ENCODE measurements at regions not wholly inside any gene's neighbourhood (a gene's known extent, or its start where the extent isn't known, plus 50 kb on each side); places are given as distances from the start of the nearest gene placed in this dataset.

DNA sequence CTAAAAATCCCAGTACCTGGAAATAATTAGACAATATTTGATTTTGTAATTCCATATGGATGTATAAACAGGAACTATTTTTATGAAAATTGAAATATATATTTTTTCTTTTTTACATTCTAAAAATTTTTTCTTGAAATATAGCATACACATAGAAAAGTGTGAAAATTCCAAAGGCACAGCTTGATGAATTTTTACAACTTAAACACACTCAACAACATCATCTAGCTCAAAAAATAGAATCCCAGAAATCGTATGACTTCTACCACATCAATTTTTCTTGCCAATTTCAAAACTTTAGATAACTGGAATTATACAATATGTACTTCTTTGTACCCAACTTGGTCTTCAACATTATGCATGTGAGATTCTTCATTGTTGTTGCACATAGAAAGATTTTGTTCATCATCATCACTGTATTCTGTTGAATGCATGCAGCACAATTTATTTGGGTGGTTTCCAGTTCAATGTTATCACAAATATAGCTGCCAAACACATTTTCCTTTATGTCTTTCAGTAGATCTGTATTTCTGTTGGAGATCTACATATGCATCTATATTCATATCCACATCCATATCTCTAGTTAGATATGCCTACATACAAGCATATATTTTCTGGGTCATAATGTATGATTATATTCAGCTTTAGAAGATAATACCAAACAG lies 340.7 kb upstream of the SLIT2 start:
- H3K27ac Mint-ChIP-seq (ENCODE audit: unreplicated experiment), result no peak overlapping the region

DNA sequence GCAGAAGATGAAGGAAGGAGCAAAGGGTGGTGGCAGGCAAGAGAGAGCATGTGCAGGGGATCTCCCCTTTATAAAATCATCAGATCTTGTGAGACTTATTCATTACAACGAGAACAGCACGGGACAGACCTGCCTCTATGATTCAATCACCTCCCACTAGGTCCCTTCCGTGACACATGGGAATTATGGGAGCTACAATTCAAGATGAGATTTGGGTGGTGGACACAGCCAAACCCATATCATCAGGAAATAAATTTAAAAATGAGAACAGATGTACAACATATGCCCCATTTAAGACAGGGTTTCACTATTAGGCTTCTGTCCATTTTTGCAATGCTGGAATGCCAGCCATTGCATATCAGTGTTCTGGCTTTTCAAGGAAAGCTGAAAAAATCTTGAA lies 346.7 kb upstream of the SLIT2 start:
- H3K9me3 Mint-ChIP-seq (ENCODE audit: unreplicated experiment), result no peaks in the 10 kb centered on the region
- no peaks in the 10 kb centered on the region for H3K36me3 Mint-ChIP-seq (ENCODE audit: low read depth, unreplicated experiment)
- DNase-seq (ENCODE audit: low spot score), result no peak
- H3K4me1 Mint-ChIP-seq (ENCODE audit: unreplicated experiment), result no peaks in the 10 kb centered on the region
- H3K27me3 Mint-ChIP-seq (ENCODE audit: unreplicated experiment), result no peaks in the 10 kb centered on the region
- no peak overlapping the region for H3K27ac Mint-ChIP-seq (ENCODE audit: unreplicated experiment)
- H3K4me3 Mint-ChIP-seq (ENCODE audit: unreplicated experiment), result no peak overlapping the region
- TF ChIP-seq, protein P1, sequence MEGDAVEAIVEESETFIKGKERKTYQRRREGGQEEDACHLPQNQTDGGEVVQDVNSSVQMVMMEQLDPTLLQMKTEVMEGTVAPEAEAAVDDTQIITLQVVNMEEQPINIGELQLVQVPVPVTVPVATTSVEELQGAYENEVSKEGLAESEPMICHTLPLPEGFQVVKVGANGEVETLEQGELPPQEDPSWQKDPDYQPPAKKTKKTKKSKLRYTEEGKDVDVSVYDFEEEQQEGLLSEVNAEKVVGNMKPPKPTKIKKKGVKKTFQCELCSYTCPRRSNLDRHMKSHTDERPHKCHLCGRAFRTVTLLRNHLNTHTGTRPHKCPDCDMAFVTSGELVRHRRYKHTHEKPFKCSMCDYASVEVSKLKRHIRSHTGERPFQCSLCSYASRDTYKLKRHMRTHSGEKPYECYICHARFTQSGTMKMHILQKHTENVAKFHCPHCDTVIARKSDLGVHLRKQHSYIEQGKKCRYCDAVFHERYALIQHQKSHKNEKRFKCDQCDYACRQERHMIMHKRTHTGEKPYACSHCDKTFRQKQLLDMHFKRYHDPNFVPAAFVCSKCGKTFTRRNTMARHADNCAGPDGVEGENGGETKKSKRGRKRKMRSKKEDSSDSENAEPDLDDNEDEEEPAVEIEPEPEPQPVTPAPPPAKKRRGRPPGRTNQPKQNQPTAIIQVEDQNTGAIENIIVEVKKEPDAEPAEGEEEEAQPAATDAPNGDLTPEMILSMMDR (IDR thresholded peaks at IDR 0.05; ENCODE audit: unreplicated experiment), result no peak

More for the DNA sequence above, 340.7 kb upstream of the SLIT2 start:
- Mint-ChIP-seq H3K4me3 (ENCODE audit: unreplicated experiment) (no peak overlapping the region), H3K27me3 (ENCODE audit: unreplicated experiment) (no peaks in the 10 kb centered on the region), H3K36me3 (ENCODE audit: low read depth, unreplicated experiment) (no peaks in the 10 kb centered on the region), H3K4me1 (ENCODE audit: unreplicated experiment) (no peaks in the 10 kb centered on the region), H3K9me3 (ENCODE audit: unreplicated experiment) (no peaks in the 10 kb centered on the region)
- no peak for DNase-seq (ENCODE audit: low spot score)
- TF ChIP-seq, protein P1 (IDR thresholded peaks at IDR 0.05; ENCODE audit: unreplicated experiment), result no peak

DNA sequence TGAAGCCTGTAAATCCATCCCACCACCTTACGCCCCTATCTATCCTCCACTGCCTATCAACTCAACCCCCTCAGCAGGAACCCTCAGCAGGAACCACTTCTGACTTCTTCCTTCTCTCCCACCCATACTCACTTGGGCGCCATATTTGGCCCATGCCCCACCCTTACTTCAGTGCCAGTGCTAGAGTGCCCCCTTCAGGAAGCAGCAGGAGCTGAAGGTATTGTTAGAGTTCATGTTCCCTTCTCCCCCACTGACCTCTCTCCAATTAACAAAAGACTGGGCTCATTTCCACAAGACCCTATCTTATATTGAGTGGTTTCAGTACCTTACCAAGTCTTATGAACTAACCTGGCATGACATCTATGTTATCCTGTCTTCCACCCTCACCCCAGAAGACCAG lies 363.1 kb upstream of the SLIT2 start:
- Mint-ChIP-seq H3K4me3 (ENCODE audit: unreplicated experiment) (no peak overlapping the region), H3K27ac (ENCODE audit: unreplicated experiment) (no peak overlapping the region), H3K36me3 (ENCODE audit: low read depth, unreplicated experiment) (no peaks in the 10 kb centered on the region), H3K27me3 (ENCODE audit: unreplicated experiment) (peaks cover 2% of the 10 kb centered on the region), H3K4me1 (ENCODE audit: unreplicated experiment) (no peaks in the 10 kb centered on the region), H3K9me3 (ENCODE audit: unreplicated experiment) (no peaks in the 10 kb centered on the region)
- no peak for DNase-seq (ENCODE audit: low spot score)
- TF ChIP-seq, protein P1 (IDR thresholded peaks at IDR 0.05; ENCODE audit: unreplicated experiment), result no peak

DNA sequence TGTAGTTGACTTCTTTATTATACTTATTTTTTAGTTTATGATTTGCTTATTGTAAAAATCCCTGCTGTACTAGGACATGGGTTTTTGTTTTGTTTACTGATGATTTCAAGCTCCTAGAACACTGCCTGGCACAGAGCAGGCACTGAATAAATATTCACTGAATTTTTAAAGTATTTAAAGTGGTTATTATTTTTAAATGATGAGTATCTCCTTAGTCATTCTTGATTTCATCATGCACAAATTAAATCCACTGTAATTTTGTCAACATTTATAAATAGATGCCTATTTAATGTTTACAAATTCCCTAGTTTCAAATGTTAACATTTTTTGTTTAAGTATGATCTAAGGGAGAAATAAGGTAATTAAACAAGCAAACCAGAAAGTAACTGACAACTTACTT lies 367.9 kb upstream of the SLIT2 start:
- H3K4me1 Mint-ChIP-seq (ENCODE audit: unreplicated experiment), result no peaks in the 10 kb centered on the region

DNA sequence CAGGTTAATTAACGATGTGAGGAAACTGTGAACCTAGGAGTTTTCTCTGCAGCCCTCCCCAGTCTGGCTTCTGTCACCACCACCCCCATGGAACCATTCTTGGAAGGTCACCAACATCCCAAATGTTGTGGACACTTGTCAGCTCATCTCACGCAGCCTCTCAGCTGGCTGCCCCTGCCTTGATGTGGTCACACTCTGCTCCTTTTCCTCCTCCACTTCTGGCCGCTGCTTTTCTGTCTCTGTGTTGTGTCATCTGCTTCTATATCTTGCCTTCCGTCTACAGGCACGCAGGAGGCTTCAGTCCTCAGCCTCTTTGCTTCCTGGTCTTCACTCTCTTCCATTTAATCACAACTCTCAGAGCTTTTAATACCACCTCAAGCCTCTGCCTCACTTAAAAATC lies 371.5 kb upstream of the SLIT2 start:
- peaks cover 2% of the 10 kb centered on the region for H3K27me3 Mint-ChIP-seq (ENCODE audit: unreplicated experiment)
- H3K36me3 Mint-ChIP-seq (ENCODE audit: low read depth, unreplicated experiment), result no peaks in the 10 kb centered on the region
- no peak overlapping the region for H3K4me3 Mint-ChIP-seq (ENCODE audit: unreplicated experiment)
- H3K27ac Mint-ChIP-seq (ENCODE audit: unreplicated experiment), result no peak overlapping the region
- H3K4me1 Mint-ChIP-seq (ENCODE audit: unreplicated experiment), result no peaks in the 10 kb centered on the region
- no peak for DNase-seq (ENCODE audit: low spot score)
- H3K9me3 Mint-ChIP-seq (ENCODE audit: unreplicated experiment), result no peaks in the 10 kb centered on the region
- TF ChIP-seq, protein P1 (IDR thresholded peaks at IDR 0.05; ENCODE audit: unreplicated experiment), result no peak

More for the DNA sequence above, 367.9 kb upstream of the SLIT2 start:
- Mint-ChIP-seq H3K4me3 (ENCODE audit: unreplicated experiment) (no peak overlapping the region), H3K36me3 (ENCODE audit: low read depth, unreplicated experiment) (no peaks in the 10 kb centered on the region), H3K9me3 (ENCODE audit: unreplicated experiment) (no peaks in the 10 kb centered on the region), H3K27ac (ENCODE audit: unreplicated experiment) (no peak overlapping the region), H3K27me3 (ENCODE audit: unreplicated experiment) (peaks cover 4% of the 10 kb centered on the region)
- no peak for DNase-seq (ENCODE audit: low spot score)
- TF ChIP-seq, protein P1 (IDR thresholded peaks at IDR 0.05; ENCODE audit: unreplicated experiment), result no peak

Measured in endothelial cell (in vitro differentiated cells).